ENCODE measurements at regions not wholly inside any gene's neighbourhood (a gene's known extent, or its start where the extent isn't known, plus 50 kb on each side); places are given as distances from the start of the nearest gene placed in this dataset.
"Not testable (repeated sequence)": the region's sequence is repeated elsewhere in the genome, so short reads cannot be mapped to it uniquely, and the experiment has no call there.

- DNase-seq, result no peak
Observed at GRCh38 chr6:112941613-112942012, 594.5 kb downstream of the RFPL4B start.

- DNase-seq, result no peak
Observed at GRCh38 chr6:112946051-112946450, 598.9 kb downstream of the RFPL4B start.

GRCh38 chr6:112947507-112947906 lies 600.4 kb downstream of the RFPL4B start:
- no peak for DNase-seq

- DNase-seq, result no peak
Observed at GRCh38 chr6:112951829-112952228, 604.7 kb downstream of the RFPL4B start.

GRCh38 chr6:112955743-112956142 lies 608.6 kb downstream of the RFPL4B start:
- DNase-seq, result not testable (repeated sequence)

- DNase-seq, result no peak
Observed at GRCh38 chr6:112956696-112957535, 609.8 kb downstream of the RFPL4B start.

GRCh38 chr6:112957536-112957916 lies 610.4 kb downstream of the RFPL4B start:
- no peak for DNase-seq

GRCh38 chr6:112960130-112960529 lies 613.0 kb downstream of the RFPL4B start:
- DNase-seq, result not testable (repeated sequence)

GRCh38 chr6:112967974-112968373 lies 620.8 kb downstream of the RFPL4B start:
- no peak for DNase-seq

- DNase-seq, result no peak
Observed at GRCh38 chr6:112971651-112972050, 624.5 kb downstream of the RFPL4B start.

GRCh38 chr6:112974931-112975330 lies 627.8 kb downstream of the RFPL4B start:
- not testable (repeated sequence) for DNase-seq

GRCh38 chr6:112976579-112976978 lies 629.4 kb downstream of the RFPL4B start:
- not testable (repeated sequence) for DNase-seq

GRCh38 chr6:112979830-112980229 lies 632.7 kb downstream of the RFPL4B start:
- no peak for DNase-seq

GRCh38 chr6:112980676-112981075 lies 633.5 kb downstream of the RFPL4B start:
- DNase-seq, result no peak

GRCh38 chr6:112983713-112984261 lies 636.7 kb downstream of the RFPL4B start:
- no peak for DNase-seq

GRCh38 chr6:112984899-112985298 lies 637.8 kb downstream of the RFPL4B start:
- no peak for DNase-seq

- DNase-seq, result no peak
Observed at GRCh38 chr6:112986321-112986720, 639.2 kb downstream of the RFPL4B start.

- no peak for DNase-seq
Observed at GRCh38 chr6:112988748-112989147, 641.6 kb downstream of the RFPL4B start.

GRCh38 chr6:112990971-112991370 lies 643.8 kb downstream of the RFPL4B start:
- no peak for DNase-seq

GRCh38 chr6:112991912-112992311 lies 644.8 kb downstream of the RFPL4B start:
- DNase-seq, result no peak

GRCh38 chr6:112997421-112998085 lies 650.4 kb downstream of the RFPL4B start:
- no peak for DNase-seq

- no peak for DNase-seq
Observed at GRCh38 chr6:113004054-113004453, 656.9 kb downstream of the RFPL4B start.

- no peak for DNase-seq
Observed at GRCh38 chr6:113004470-113005270, 657.5 kb downstream of the RFPL4B start.
